HG03571 (cell line): ENCODE measurements at regions not wholly inside any gene's neighbourhood (a gene's known extent, or its start where the extent isn't known, plus 50 kb on each side); places are given as distances from the start of the nearest gene placed in this dataset.

Experiments
- ATAC-seq: cut with Tn5 transposase; IDR thresholded peaks from one replicate; pipeline ENCODE4 v1.9.1; 2021; ENCODE audit not compliant: unreplicated experiment

DNA sequence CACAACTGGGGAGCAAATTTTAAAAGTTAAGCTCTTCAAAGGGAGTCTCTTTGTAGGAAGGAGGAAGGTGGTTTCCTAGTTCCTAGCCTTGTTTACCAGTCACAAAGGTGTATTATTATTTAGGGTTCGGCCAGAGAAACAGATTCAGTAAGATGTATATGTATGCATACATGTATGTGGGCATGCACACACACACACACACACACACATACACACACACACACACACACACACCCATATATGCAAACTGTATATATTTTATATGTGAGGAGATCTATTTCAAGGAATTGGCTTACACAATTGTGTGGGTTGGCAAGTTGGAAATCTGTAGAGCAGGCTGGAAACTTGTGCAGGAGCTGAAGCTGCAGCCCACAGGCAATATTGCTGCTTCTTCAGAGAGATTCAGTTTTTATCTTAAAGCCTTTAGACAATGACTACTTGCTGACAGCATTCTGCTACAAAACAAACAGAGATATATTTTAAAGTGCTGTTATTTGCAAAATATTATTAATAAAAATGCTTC lies 75.3 kb upstream of the DNAH5 start:
- ATAC-seq: no peak

GRCh38 chr5:14017904-14018303 lies 73.4 kb upstream of the DNAH5 start:
- ATAC-seq: no peak

- ATAC-seq: no peak
Observed at GRCh38 chr5:14016549-14016948, 72.1 kb upstream of the DNAH5 start.

DNA sequence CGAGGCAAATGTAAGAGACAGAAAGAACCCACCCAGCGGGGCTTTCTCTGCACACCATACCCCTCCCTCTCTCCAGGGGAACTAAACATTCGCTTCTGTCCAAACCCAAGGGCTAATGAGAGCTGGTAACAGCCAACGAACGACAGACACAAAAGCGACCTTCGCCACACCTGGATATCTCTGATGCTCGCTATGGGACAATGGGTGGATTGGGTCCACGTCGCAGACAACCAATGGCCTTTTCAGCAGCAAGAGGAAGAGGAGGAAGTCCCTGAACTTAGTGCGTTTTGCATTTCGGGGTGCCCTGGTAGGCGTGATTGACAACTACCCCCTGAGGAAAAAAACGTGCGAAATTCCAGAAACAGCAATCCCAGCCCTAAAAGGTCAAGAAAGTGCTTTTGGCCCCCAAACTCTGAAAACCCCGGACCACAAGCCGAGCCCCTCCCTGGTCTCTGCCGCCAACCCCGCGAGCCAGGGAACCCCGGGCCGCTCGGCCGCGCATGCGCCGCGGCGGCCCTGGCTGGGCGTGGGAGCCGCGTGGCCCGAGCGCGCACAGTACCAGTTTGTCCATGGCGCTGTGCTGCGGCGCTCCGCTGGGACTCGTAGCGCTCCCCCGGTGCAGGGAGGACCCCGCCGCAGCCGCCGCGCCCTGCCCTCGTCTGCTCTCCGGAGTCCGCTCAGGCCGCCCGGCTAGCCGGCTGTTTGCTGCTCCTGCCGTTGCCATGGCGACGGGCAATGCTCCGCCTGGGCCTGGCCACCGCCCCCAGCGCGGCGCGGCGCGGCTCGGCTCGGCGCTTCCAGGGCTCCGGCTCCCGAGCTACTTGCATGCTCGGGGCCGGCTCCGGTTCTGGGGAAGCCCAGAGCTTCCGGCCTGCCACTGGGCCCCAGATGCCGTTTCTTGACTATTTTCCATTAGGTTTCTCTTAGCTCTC lies 66.9 kb upstream of the DNAH5 start:
- ATAC-seq: peak; percentile 91

DNA sequence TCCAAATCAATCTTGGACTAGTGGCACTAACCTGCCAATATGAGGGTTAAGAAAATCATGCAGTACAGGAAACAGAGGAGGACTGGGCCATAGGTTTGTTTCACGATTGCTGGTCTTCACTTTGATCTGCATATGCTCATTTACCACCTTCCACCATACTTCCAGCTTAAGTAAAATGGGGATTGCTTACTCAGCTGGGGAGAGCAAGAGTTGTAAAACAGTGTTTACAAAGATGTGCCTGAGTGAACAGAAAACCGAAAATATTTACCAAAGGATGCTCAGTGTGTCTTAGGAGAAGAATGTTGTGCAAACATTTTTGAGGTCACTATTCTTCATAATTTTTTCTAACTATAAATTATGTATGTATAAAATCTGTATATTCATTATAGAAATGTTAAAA lies 65.1 kb upstream of the DNAH5 start:
- no peak for ATAC-seq

DNA sequence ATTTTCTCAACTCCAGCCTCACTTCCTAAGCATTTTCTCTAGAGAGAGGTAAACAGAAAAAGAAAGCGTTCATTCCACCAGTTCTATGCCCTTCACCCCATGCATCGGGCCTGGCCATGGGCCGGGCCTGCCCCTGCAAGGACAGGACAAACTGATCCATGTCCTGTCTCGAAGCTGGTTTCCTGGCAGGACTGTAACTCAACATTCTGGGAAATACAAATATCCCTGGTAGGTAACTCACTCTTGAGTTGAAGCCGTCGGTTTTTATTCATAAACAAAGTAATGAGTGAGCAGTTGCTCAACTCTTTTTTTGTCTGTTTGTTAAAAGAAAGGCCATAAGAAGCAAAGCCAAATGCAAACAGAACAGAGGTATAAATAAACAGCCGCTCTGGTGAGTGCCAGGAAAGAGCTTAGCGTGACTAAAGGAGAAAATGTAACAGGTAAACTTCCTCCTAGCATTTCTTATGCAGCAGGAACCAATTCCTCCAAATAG lies 64.4 kb upstream of the DNAH5 start:
- no peak for ATAC-seq

GRCh38 chr5:14006823-14007520 lies 62.5 kb upstream of the DNAH5 start:
- no peak for ATAC-seq

DNA sequence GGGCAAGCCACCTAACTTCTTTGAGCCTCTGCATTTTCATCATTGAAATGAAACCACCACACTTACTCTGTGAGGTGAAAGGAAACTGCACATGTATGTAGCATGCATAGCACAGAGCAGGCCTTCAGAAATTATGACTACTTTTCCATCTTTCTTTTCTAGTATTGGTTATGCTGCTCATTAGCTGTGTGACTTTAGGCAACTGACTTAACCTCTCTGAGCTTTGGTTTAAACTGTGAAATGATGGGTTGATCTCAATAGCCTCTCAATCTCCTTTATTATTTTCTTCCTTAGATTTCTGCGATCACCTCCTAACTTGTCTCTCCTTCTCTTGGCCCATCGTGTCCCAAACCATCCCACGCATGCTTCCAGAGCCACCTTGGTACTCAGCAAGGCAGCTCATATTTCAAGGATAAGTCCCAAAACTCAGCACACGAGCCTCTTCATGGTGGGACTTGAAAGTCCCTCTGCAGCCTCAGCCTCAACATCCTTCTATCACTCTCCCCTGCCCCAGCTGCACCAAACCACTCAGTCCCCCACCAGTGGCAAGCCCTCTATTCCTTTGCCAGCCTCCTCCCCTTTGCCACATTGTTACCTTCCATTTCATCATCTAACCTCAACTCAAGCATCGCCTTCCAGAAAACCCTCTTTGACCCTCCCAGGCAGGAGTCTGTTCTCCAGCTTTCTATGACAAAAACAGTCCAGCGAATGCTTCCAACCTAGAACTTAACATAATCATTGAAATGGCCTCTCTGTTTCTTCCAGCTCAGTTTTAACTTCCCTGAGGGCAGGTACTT lies 60.3 kb upstream of the DNAH5 start:
- ATAC-seq: no peak

DNA sequence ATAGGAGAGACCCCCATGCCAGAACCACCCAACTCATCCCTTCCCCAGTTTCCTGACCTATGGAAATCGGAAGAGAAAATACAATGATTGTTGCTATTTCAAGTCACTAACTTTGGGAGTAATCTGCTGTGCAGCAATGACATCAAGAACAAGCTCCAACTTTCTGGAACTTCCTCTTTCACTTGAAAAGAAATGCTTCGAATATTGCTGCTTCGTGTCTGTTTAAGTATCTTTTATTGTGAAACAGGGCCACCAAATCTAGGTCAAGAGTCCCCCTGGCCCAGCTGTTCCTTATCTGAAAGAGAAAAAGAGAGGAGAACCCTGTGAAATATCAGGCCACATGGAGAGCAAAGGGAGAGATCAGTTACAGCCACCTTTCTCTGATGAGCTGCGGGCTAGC lies 59.4 kb upstream of the DNAH5 start:
- no peak for ATAC-seq

DNA sequence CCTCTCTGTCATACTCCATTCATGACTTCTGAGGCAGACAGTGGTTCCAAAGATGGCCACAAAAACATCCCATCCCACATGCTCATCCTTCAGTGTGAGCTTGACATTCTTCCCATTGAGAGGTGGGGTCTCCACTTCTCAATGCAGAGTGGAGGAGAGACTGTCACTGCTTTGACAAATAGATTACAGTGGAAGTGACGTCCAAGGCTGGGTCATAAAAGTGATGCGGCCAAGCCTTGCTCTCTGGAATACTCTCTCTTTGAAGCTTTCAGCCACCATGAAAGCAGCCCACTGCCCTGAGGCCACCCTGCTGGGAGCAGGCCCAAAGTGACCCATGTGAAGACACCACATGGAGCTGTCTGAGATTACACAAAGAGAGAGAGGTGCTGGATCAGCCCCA lies 59.0 kb upstream of the DNAH5 start:
- no peak for ATAC-seq

- no peak for ATAC-seq
Observed at GRCh38 chr5:13998254-13998653, 53.8 kb upstream of the DNAH5 start.

DNA sequence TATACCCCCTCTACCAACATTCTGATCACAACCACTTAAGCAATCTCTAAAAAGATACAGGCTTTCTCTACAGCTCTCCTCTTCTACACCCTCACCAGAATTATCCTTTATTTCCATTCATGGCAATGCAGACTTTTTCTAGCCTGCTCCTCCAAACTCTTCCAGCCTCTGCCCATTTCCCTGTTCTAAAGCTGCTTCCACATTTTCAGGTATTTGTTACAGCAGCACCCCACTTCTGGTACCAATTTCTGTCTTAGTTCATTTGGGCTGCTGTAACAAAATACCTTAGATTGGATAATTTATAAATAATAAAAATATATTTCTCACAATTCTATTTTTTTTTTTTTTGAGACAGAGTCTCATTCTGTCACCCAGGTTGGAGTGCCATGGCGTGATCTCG lies 53.0 kb upstream of the DNAH5 start:
- no peak for ATAC-seq

DNA sequence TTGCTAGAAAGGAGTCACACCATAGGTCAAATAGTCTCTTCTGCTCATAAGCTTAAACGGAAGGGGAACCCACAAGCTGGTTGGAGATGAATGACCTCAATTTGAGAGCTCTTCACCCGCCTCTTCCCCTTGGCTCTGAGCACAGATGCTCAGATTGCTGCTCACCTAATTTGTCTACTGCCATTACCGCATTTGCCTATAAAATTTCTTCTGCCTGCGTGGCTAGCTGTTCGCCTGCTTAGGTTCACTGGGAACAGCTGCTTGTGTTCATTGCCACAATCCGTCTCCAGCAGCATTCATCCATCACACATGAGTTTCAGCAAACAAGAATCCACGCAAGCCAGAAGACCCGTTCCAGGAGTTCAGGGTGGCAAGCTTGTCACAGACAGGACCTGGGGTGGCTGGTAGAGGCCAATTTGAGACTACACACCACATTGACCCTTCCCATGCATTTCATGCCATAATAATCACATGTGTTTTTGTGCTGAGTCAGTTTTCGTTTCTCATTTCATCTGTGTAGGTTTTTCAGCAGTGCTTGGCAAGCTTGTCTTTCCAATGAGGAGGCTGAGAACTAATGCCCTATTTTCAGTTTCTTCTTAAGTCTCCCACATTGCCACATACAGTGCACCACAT lies 50.2 kb upstream of the DNAH5 start:
- no peak for ATAC-seq
